Upper lobe of left lung (tissue), 4 donors: ENCODE measurements at regions not wholly inside any gene's neighbourhood (a gene's known extent, or its start where the extent isn't known, plus 50 kb on each side); places are given as distances from the start of the nearest gene placed in this dataset.

ENCODE experiments used
- CTCF ChIP-seq, 6 experiments: fragments of 450-650 bp in 4 of 6; fragments of 200-600 bp in 2 of 6; sonication (generic) in 2 of 6; IDR thresholded peaks; one replicate each; pipeline ENCODE4 v1.5.1; 2016 to 2019; ENCODE audit warnings: antibody characterized with exemption in 6 of 6
- POLR2AphosphoS5 ChIP-seq, 2 donors: sonication (generic); formaldehyde crosslinking; IDR thresholded peaks; one replicate each; pipeline ENCODE4 v1.5.1; 2017; ENCODE audit warnings: antibody characterized with exemption in 2 of 2

DNA sequence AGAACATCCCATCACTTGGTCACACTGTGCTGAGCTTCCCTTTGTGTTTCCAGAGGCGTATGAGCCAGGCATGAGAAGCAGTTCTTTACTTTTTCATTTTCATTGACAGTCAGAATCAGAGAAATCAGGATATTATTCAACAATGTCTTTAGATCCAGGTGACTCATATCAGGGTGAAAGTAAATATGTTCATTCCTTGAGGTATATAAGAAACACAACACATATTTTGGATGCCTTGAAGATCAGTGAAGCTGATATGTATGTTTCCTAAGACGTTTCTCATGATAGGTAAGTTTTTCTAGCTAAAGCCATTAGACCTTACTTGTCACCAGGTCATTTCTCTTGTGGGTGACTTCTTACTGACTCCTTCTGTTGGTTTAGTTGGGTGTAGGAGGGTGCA lies 505.6 kb downstream of the CDH26 start:
- TF ChIP-seq CTCF (IDR thresholded peaks at IDR 0.05) (no peak), POLR2AphosphoS5 (IDR thresholded peaks at IDR 0.05) (no peak)
